Activated CD4-positive, alpha-beta T cell treated with anti-CD3 and anti-CD28 coated beads, Interleukin-2, Interleukin-6, amounts not matched to agents 100 ng/mL and 50 ng/mL, durations not matched to agents 16 hours and 8 hours (primary cell): ENCODE measurements at regions not wholly inside any gene's neighbourhood (a gene's known extent, or its start where the extent isn't known, plus 50 kb on each side); places are given as distances from the start of the nearest gene placed in this dataset.
"Not testable (repeated sequence)": the region's sequence is repeated elsewhere in the genome, so short reads cannot be mapped to it uniquely, and the experiment has no call there.

ENCODE experiments used
- DNase-seq: peaks from one replicate; pipeline ENCODE4 v3.0.0-alpha.2; 2020

GRCh38 chr9:38518826-38519225 lies 94.6 kb upstream of the IGFBPL1 start:
- DNase-seq, result no peak

- peak; percentile 5 for DNase-seq
These were observed 92.0 kb upstream of the IGFBPL1 start for GRCh38 chr9:38516273-38516672.

- DNase-seq, result not testable (repeated sequence)
These were observed 90.8 kb upstream of the IGFBPL1 start for GRCh38 chr9:38515055-38515454.

GRCh38 chr9:38510340-38510739 lies 86.1 kb upstream of the IGFBPL1 start:
- not testable (repeated sequence) for DNase-seq

- DNase-seq, result no peak
These were observed 83.3 kb upstream of the IGFBPL1 start for GRCh38 chr9:38507587-38507986.

GRCh38 chr9:38500171-38500570 lies 75.9 kb upstream of the IGFBPL1 start:
- not testable (repeated sequence) for DNase-seq

GRCh38 chr9:38498551-38498950 lies 74.3 kb upstream of the IGFBPL1 start:
- not testable (repeated sequence) for DNase-seq

GRCh38 chr9:38489057-38489456 lies 64.8 kb upstream of the IGFBPL1 start:
- DNase-seq, result no peak

GRCh38 chr9:38488156-38488698 lies 64.0 kb upstream of the IGFBPL1 start:
- no peak for DNase-seq

GRCh38 chr9:38487418-38488155 lies 63.3 kb upstream of the IGFBPL1 start:
- not testable (repeated sequence) for DNase-seq

- DNase-seq, result no peak
These were observed 62.6 kb upstream of the IGFBPL1 start for GRCh38 chr9:38486837-38487236.

- DNase-seq, result no peak
These were observed 61.9 kb upstream of the IGFBPL1 start for GRCh38 chr9:38486056-38486615.

- DNase-seq, result not testable (repeated sequence)
These were observed 59.9 kb upstream of the IGFBPL1 start for GRCh38 chr9:38484076-38484665.

GRCh38 chr9:38482918-38483592 lies 58.8 kb upstream of the IGFBPL1 start:
- DNase-seq, result no peak

GRCh38 chr9:38478211-38478610 lies 54.0 kb upstream of the IGFBPL1 start:
- no peak for DNase-seq

GRCh38 chr9:38474476-38474875 lies 50.2 kb upstream of the IGFBPL1 start:
- DNase-seq, result not testable (repeated sequence)
